ENCODE measurements at regions not wholly inside any gene's neighbourhood (a gene's known extent, or its start where the extent isn't known, plus 50 kb on each side); places are given as distances from the start of the nearest gene placed in this dataset.

- Histone ChIP-seq H4K8ac (ENCODE audit: low read depth in 2 of 2, low read length in 2 of 2) (no peak overlapping the region), H3K9me1 (ENCODE audit: insufficient read depth, low read length) (no peaks in the 10 kb centered on the region), H2AK5ac (ENCODE audit: low read depth, low read length) (no peak overlapping the region), H4K5ac (ENCODE audit: low read depth, low read length) (no peak overlapping the region), H3K18ac (ENCODE audit: low read depth, low read length) (no peak overlapping the region), H3K14ac (replicated peaks; ENCODE audit: low read depth, low read length) (no peak overlapping the region), H3K27ac (ENCODE audit: insufficient read depth, low read length) (no peak overlapping the region), H3K79me1 (ENCODE audit: low read depth in 1 of 2, low read length in 2 of 2) (no peaks in the 10 kb centered on the region), H3K56ac (ENCODE audit: extremely low read depth, insufficient read depth, low read length) (no peak overlapping the region), H3K4me3 (ENCODE audit: insufficient read depth, low read depth, low read length) (no peak overlapping the region), H2BK5ac (ENCODE audit: low read depth, low read length, poor library complexity, severe bottlenecking) (no peak overlapping the region), H3K36me3 (ENCODE audit: control insufficient read depth, insufficient read depth, low read length) (no peaks in the 10 kb centered on the region), H2BK20ac (ENCODE audit: low read depth, low read length) (no peak overlapping the region), H3K4ac (ENCODE audit: low read depth, low read length) (no peak overlapping the region), H3K9ac (ENCODE audit: low read depth, low read length) (no peak overlapping the region), H2BK15ac (ENCODE audit: low read depth, low read length) (no peak overlapping the region), H3K4me1 (ENCODE audit: control insufficient read depth, insufficient read depth, low read length) (no peaks in the 10 kb centered on the region), H4K91ac (ENCODE audit: insufficient read depth, low read depth, low read length) (no peak overlapping the region), H3K4me2 (ENCODE audit: low read depth, low read length) (no peak overlapping the region), H3K9me3 (ENCODE audit: control insufficient read depth, insufficient read depth, low read length) (peaks cover 2% of the 10 kb centered on the region; the same call in 1 of the 2 replicates), H2BK120ac (ENCODE audit: low read depth, low read length) (no peak overlapping the region), H2AK9ac (replicated peaks; ENCODE audit: low read depth, low read length, poor library complexity) (no peak overlapping the region), H4K20me1 (ENCODE audit: insufficient read depth, low read length) (no peaks in the 10 kb centered on the region), H3K27me3 (ENCODE audit: control insufficient read depth, insufficient read depth, low read length) (no peaks in the 10 kb centered on the region), H3K23ac (ENCODE audit: low read depth, low read length) (no peak overlapping the region), H2AFZ (replicated peaks; ENCODE audit: low read length, poor library complexity) (no peak overlapping the region)
- DNase-seq (no peak), ATAC-seq (ENCODE audit: low read depth) (no peak)
- CTCF ChIA-PET, result no interaction called here
- in situ Hi-C loops (cut with MboI; ENCODE audit: low sequenced_read_pairs) (no loop called here), dilution Hi-C loops (cut with HindIII; ENCODE audit: low sequenced_read_pairs, unreplicated experiment) (no loop called here), intact Hi-C loops (cut with micrococcal nuclease) (no loop called here)
- no CpG with 5 or more reads among the region's 3 CpGs for WGBS, 2 experiments (ENCODE audit: extremely low coverage in 2 of 2, insufficient read length in 1 of 2)
- no TSS peak for BruUV-seq (replicated peaks)
- POLR2A ChIA-PET (ENCODE audit: unreplicated experiment), result no interaction called here
- TF ChIP-seq CHD1 (IDR thresholded peaks at IDR 0.05; ENCODE audit: low read depth, low read length) (no peak), ELK1 (IDR thresholded peaks at IDR 0.05; ENCODE audit: borderline replicate concordance, low read depth, low read length) (no peak), CEBPB (IDR thresholded peaks at IDR 0.05; ENCODE audit: low read depth, low read length) (no peak), RCOR1 (IDR thresholded peaks at IDR 0.05; ENCODE audit: insufficient replicate concordance, low read length) (no peak), SMC3 (IDR thresholded peaks at IDR 0.05; ENCODE audit: low read depth, low read length) (no peak), USF2 (IDR thresholded peaks at IDR 0.05; ENCODE audit: low read depth, low read length) (no peak), MXI1 (IDR thresholded peaks at IDR 0.05; ENCODE audit: borderline replicate concordance, low read depth, low read length) (no peak), RFX5 (IDR thresholded peaks at IDR 0.05; ENCODE audit: low read depth, low read length) (no peak), POLR2A (IDR thresholded peaks at IDR 0.05; ENCODE audit: low read depth, low read length) (no peak), BHLHE40 (IDR thresholded peaks at IDR 0.05; ENCODE audit: low read depth, low read length) (no peak), MAZ (IDR thresholded peaks at IDR 0.05; ENCODE audit: borderline replicate concordance, low read depth, low read length) (no peak), NFE2L2 (IDR thresholded peaks at IDR 0.05; ENCODE audit: low read depth, low read length) (no peak), FOS (IDR thresholded peaks at IDR 0.05; ENCODE audit: low read depth, low read length) (no peak), RAD21 (IDR thresholded peaks at IDR 0.05; ENCODE audit: low read length) (no peak)
Observed at GRCh38 chr10:80772596-80772995, 234.9 kb downstream of the SH2D4B start.

Data from IMR-90 (cell line).